ENCODE measurements at regions not wholly inside any gene's neighbourhood (a gene's known extent, or its start where the extent isn't known, plus 50 kb on each side); places are given as distances from the start of the nearest gene placed in this dataset.

DNA sequence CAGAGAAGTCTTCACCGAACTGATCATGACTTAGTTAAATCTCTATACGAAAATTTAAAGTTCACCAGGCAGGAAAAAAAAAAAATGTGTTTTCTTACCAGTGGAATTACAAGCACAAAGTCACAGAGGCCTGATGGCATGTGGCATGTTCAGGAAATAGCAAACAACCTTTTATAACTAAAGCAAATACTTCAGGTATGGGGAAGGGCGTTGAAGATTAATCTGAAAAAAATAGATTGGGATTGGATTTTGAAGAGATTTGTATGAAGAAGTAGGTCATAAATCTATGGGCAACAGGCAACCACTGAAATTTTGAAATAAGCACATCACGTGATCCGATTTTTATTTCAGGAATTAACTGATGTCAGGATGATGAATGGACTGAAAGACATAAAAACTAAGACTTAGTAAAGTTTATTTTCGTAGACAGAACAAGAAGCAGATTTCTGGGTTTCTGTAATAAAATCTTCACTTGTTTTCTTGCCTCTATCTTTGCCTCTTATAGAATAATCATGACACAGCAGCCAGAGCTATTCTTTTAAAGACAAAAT is 295.9 kb upstream of the ADGRL4 start:
- H3K36me3 ChIP-seq (ENCODE audit: insufficient read depth, low read length): no peaks in the 10 kb centered on the region
- no peak for DNase-seq (ENCODE audit: low read depth, low spot score)
- H3K4me3 ChIP-seq: no peak overlapping the region
- no peak overlapping the region for H3K9ac ChIP-seq (ENCODE audit: insufficient read length)
- H3K9me3 ChIP-seq (ENCODE audit: low read depth, low read length): no peaks in the 10 kb centered on the region
- peak overlapping the region; percentile 4; the same call in 1 of the 2 replicates for H3K27ac ChIP-seq
- TF ChIP-seq EZH2 (IDR thresholded peaks at IDR 0.05) (no peak), FOXP2 (optimal IDR thresholded peaks at IDR 0.05; ENCODE audit: control extremely low read depth, extremely low read length, insufficient read depth) (no peak), POLR2AphosphoS5 (IDR thresholded peaks at IDR 0.05; ENCODE audit: borderline replicate concordance, low read depth, low read length) (no peak)

DNA sequence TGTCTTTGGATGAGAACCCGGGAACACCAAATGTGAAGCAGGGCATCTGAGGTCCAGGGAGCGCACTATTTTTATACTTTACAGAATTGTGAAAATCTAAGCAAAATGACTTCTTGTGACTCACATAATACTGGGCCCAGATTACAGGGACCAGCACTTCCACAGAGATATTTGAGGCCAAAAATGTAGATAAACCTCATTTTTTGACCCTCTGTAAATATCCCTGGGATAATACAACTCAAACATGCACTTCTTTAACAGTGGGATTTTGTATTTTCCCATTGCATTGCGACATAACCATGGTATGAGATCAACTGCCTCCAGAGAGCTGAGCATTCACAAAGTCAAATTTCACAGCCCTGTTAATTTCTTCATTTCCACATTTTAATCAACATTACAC is 289.4 kb upstream of the ADGRL4 start:
- Histone ChIP-seq H3K36me3 (ENCODE audit: insufficient read depth, low read length) (no peaks in the 10 kb centered on the region), H3K4me3 (no peak overlapping the region), H3K9me3 (ENCODE audit: low read depth, low read length) (no peaks in the 10 kb centered on the region), H3K27ac (no peak overlapping the region), H3K9ac (ENCODE audit: insufficient read length) (no peak overlapping the region)
- TF ChIP-seq FOXP2 (optimal IDR thresholded peaks at IDR 0.05; ENCODE audit: control extremely low read depth, extremely low read length, insufficient read depth) (no peak), POLR2AphosphoS5 (IDR thresholded peaks at IDR 0.05; ENCODE audit: borderline replicate concordance, low read depth, low read length) (no peak), EZH2 (IDR thresholded peaks at IDR 0.05) (no peak)
- no peak for DNase-seq (ENCODE audit: low read depth, low spot score)

DNA sequence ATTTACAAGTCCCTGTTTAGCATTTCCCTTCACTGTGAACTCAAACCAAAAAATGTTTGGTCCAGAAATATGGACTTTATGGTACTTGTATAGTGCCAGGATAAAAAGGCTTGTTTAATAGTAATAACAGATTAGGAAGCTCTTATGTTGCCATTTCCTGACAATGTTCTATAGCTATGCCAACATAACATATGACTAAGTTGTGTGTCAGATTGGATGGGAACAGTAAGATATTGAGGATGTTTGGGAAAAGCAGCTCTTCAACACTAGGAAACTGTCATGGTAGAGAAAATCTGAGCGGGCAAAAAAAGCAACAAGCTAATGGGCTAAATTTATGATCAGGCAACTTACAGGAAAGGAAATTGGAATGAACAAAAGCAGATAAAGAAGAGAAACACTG is 287.1 kb upstream of the ADGRL4 start:
- Histone ChIP-seq H3K36me3 (ENCODE audit: insufficient read depth, low read length) (no peaks in the 10 kb centered on the region), H3K9ac (ENCODE audit: insufficient read length) (no peak overlapping the region), H3K9me3 (ENCODE audit: low read depth, low read length) (no peaks in the 10 kb centered on the region), H3K27ac (no peak overlapping the region), H3K4me3 (no peak overlapping the region)
- DNase-seq (ENCODE audit: low read depth, low spot score): no peak
- no peak for TF ChIP-seq EZH2 (IDR thresholded peaks at IDR 0.05)
- TF ChIP-seq POLR2AphosphoS5 (IDR thresholded peaks at IDR 0.05; ENCODE audit: borderline replicate concordance, low read depth, low read length): no peak
- no peak for TF ChIP-seq FOXP2 (optimal IDR thresholded peaks at IDR 0.05; ENCODE audit: control extremely low read depth, extremely low read length, insufficient read depth)

DNA sequence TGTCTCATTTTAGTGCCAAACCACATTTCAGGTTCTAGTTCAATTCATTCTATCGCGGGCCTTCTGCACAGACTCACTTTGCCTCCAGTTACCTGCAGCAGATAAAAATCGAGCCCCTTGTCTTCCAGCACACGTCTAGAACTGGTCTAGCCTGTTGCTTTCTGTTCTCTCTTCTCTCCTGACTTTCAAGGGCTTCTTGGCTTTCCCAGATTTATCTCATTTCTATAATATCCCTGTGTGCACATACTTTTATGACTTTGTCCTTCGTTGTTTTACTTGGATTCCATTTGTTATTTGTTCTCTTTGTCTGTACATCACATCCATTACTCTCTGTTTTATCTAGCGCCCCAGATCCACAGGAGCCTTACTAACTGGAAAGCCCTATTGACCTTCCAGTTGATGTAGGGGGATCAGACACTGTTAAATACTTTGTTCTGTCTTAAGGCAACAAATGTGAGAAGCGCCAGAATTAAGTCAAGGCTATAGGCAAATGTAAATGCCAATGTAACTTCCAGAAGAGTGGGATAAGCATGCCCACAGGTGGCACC is 284.5 kb upstream of the ADGRL4 start:
- H3K9me3 ChIP-seq (ENCODE audit: low read depth, low read length): no peaks in the 10 kb centered on the region
- H3K27ac ChIP-seq: no peak overlapping the region
- no peak for DNase-seq (ENCODE audit: low read depth, low spot score)
- H3K36me3 ChIP-seq (ENCODE audit: insufficient read depth, low read length): no peaks in the 10 kb centered on the region
- H3K9ac ChIP-seq (ENCODE audit: insufficient read length): no peak overlapping the region
- no peak for TF ChIP-seq POLR2AphosphoS5 (IDR thresholded peaks at IDR 0.05; ENCODE audit: borderline replicate concordance, low read depth, low read length)
- no peak for TF ChIP-seq FOXP2 (optimal IDR thresholded peaks at IDR 0.05; ENCODE audit: control extremely low read depth, extremely low read length, insufficient read depth)
- TF ChIP-seq EZH2 (IDR thresholded peaks at IDR 0.05): no peak
- H3K4me3 ChIP-seq: no peak overlapping the region

DNA sequence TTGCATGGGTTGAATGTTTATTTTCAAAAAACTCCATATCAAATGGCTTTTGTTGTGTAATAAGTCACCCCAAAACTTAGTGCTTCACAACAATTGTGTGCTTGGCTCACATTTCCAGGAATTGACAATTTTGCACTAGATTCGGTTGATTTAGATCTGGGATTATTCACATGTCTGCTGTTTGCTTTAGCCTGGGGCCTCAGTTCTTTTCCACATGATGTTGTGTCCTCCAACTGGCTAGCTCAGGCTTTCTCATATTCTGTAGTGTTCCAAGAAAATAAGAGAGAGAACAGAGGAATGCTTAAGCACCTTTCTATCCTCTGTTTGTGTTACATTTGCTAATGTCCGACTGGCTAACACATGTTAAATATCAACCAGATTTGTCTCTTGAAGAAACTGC is 281.5 kb upstream of the ADGRL4 start:
- Histone ChIP-seq H3K9me3 (ENCODE audit: low read depth, low read length) (no peaks in the 10 kb centered on the region), H3K4me3 (no peak overlapping the region), H3K36me3 (ENCODE audit: insufficient read depth, low read length) (no peaks in the 10 kb centered on the region), H3K27ac (no peak overlapping the region), H3K9ac (ENCODE audit: insufficient read length) (no peak overlapping the region)
- DNase-seq (ENCODE audit: low read depth, low spot score): no peak
- TF ChIP-seq POLR2AphosphoS5 (IDR thresholded peaks at IDR 0.05; ENCODE audit: borderline replicate concordance, low read depth, low read length): no peak
- TF ChIP-seq EZH2 (IDR thresholded peaks at IDR 0.05): no peak
- TF ChIP-seq FOXP2 (optimal IDR thresholded peaks at IDR 0.05; ENCODE audit: control extremely low read depth, extremely low read length, insufficient read depth): no peak

DNA sequence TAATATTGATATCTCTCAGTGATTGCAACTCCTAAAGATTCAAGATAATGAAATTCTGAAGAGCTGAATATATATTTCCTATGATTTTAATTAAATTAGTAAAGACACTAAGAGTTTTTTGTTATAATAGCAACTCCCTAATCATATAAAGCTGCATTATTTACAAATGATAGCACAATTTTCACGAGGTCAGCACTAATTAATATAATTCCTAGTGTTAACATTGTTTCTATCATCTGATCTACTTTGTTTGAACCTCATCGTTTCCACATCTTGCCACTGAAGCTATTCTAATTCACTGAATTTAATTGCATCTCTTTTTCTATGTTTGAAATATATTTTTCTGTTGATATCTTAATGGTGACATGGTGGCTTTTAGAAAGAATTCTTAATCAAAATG is 279.1 kb upstream of the ADGRL4 start:
- Histone ChIP-seq H3K36me3 (ENCODE audit: insufficient read depth, low read length) (no peaks in the 10 kb centered on the region), H3K4me3 (no peak overlapping the region), H3K27ac (no peak overlapping the region), H3K9me3 (ENCODE audit: low read depth, low read length) (no peaks in the 10 kb centered on the region), H3K9ac (ENCODE audit: insufficient read length) (no peak overlapping the region)
- no peak for DNase-seq (ENCODE audit: low read depth, low spot score)
- TF ChIP-seq EZH2 (IDR thresholded peaks at IDR 0.05): no peak
- no peak for TF ChIP-seq FOXP2 (optimal IDR thresholded peaks at IDR 0.05; ENCODE audit: control extremely low read depth, extremely low read length, insufficient read depth)
- no peak for TF ChIP-seq POLR2AphosphoS5 (IDR thresholded peaks at IDR 0.05; ENCODE audit: borderline replicate concordance, low read depth, low read length)

DNA sequence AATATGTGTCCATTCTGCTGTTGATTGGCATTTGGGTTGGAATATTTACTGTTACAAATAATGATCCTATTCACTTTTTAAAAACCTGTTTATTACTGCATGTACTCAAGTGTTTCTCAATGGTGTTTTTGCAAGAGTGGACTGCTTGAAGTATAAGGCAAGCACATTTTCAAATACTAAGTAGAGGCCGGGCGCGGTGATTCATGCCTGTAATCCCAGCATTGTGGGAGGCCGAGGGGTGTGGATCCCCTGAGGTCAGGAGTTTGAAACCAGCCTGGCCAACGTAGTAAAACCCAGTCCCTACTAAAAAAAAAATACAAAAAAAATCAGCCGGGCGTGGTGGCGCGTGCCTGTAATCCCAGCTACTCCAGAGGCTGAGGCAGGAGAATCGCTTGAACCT is 276.9 kb upstream of the ADGRL4 start:
- H3K9ac ChIP-seq (ENCODE audit: insufficient read length): no peak overlapping the region
- no peak overlapping the region for H3K4me3 ChIP-seq
- no peaks in the 10 kb centered on the region for H3K9me3 ChIP-seq (ENCODE audit: low read depth, low read length)
- no peak for DNase-seq (ENCODE audit: low read depth, low spot score)
- no peak for TF ChIP-seq FOXP2 (optimal IDR thresholded peaks at IDR 0.05; ENCODE audit: control extremely low read depth, extremely low read length, insufficient read depth)
- TF ChIP-seq POLR2AphosphoS5 (IDR thresholded peaks at IDR 0.05; ENCODE audit: borderline replicate concordance, low read depth, low read length): no peak
- no peak for TF ChIP-seq EZH2 (IDR thresholded peaks at IDR 0.05)
- no peak overlapping the region for H3K27ac ChIP-seq
- no peaks in the 10 kb centered on the region for H3K36me3 ChIP-seq (ENCODE audit: insufficient read depth, low read length)

DNA sequence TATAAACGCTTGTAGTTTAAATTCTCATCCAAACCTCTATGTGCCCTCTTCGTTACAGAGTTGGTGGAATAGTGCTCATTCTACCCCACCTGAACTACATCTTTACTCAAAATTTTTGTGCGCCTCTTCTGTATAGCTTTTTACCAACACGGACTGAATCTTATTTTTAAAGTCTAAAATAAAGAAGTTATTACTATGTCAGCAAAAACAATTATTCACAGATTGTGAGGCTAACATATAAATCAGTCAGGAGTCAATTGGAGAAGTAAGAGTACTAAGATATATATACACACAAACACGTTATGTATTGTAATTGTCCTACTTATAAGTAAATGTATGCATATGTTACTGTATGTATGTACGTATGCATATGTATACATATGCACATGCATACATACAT is 274.9 kb upstream of the ADGRL4 start:
- Histone ChIP-seq H3K36me3 (ENCODE audit: insufficient read depth, low read length) (no peaks in the 10 kb centered on the region), H3K4me3 (no peak overlapping the region), H3K9me3 (ENCODE audit: low read depth, low read length) (no peaks in the 10 kb centered on the region), H3K27ac (no peak overlapping the region), H3K9ac (ENCODE audit: insufficient read length) (no peak overlapping the region)
- no peak for TF ChIP-seq FOXP2 (optimal IDR thresholded peaks at IDR 0.05; ENCODE audit: control extremely low read depth, extremely low read length, insufficient read depth)
- TF ChIP-seq POLR2AphosphoS5 (IDR thresholded peaks at IDR 0.05; ENCODE audit: borderline replicate concordance, low read depth, low read length): no peak
- no peak for TF ChIP-seq EZH2 (IDR thresholded peaks at IDR 0.05)
- no peak for DNase-seq (ENCODE audit: low read depth, low spot score)

DNA sequence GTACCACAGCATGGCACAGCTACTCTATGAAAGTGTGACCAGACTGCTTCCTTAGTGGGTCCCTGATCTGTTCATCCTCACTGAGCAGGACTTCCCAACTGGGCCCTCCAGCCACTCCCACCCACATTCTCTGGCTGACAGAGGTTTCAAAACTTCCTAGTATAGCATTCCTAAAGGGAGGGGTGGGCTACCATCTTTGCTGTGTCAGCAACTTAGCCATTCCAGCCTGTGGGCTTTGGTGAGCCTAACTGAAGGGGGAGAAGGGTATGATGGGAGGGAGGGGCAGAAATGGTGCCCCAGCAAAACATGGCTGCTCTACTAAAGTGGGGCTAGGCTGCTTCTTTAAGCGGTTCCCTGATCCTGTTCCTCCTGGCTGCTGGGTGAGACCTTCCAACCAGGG is 265.2 kb upstream of the ADGRL4 start:
- TF ChIP-seq EZH2 (IDR thresholded peaks at IDR 0.05) (no peak), POLR2AphosphoS5 (IDR thresholded peaks at IDR 0.05; ENCODE audit: borderline replicate concordance, low read depth, low read length) (no peak), FOXP2 (optimal IDR thresholded peaks at IDR 0.05; ENCODE audit: control extremely low read depth, extremely low read length, insufficient read depth) (no peak)

More for the DNA sequence above, 265.2 kb upstream of the ADGRL4 start:
- no peak for DNase-seq (ENCODE audit: low read depth, low spot score)
- H3K9me3 ChIP-seq (ENCODE audit: low read depth, low read length): peaks cover 4% of the 10 kb centered on the region; the same call in 1 of the 2 replicates
- no peak overlapping the region for H3K27ac ChIP-seq
- H3K9ac ChIP-seq (ENCODE audit: insufficient read length): no peak overlapping the region
- no peaks in the 10 kb centered on the region for H3K36me3 ChIP-seq (ENCODE audit: insufficient read depth, low read length)
- no peak overlapping the region for H3K4me3 ChIP-seq

Measured in SK-N-MC (cell line).